NCI-H524 treated with DMSO at 0.1 percent for 48 hours (cell line): ENCODE measurements at regions not wholly inside any gene's neighbourhood (a gene's known extent, or its start where the extent isn't known, plus 50 kb on each side); places are given as distances from the start of the nearest gene placed in this dataset.

Source experiments
- DNase-seq: peaks from one replicate; lab custom pipeline; 2025; lab: John Stamatoyannopoulos, UW

DNA sequence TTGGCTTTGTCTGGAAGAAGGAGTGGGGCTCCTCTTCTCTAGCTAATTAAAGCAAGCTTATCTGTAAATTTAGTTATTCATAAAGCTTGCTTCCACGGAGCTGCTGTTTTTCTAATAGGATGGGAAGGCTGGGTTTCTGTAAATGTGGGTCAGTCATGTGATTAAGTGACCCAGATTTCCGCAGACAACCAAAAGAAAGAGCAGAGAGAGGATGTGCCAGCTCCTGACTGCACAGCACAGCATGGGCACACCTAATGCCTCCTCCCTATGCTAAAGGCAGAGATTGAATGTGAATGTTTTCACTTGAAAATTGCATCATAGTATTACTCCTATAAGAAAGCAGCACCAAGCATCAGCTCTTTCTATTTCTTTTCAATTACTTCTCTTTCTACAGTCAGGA, 160.2 kb downstream of the FAT3 start:
- DNase-seq: no peak

DNA sequence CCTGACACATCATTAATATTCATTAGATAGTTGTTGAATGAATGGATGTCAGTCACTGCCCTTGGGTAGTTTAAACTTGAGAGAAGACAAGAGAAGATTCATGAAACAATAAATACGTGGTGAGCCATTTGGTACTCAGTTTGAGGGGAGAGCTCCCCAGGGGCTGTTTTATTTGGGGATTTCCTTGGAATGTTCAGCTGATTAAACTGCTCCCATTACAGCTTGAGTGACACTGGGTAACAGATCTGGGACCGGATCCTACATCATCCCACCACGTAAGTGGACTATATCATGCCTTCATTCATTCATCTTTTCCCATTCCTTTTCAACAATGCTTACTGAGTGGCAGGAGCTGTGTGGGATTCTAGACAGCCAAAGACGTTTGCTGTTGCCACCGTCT, 162.0 kb downstream of the FAT3 start:
- DNase-seq: no peak

- no peak for DNase-seq
Observed at GRCh38 chr11:92387859-92388258, 163.2 kb downstream of the FAT3 start.

- no peak for DNase-seq
Observed at GRCh38 chr11:92388380-92388779, 163.8 kb downstream of the FAT3 start.

DNA sequence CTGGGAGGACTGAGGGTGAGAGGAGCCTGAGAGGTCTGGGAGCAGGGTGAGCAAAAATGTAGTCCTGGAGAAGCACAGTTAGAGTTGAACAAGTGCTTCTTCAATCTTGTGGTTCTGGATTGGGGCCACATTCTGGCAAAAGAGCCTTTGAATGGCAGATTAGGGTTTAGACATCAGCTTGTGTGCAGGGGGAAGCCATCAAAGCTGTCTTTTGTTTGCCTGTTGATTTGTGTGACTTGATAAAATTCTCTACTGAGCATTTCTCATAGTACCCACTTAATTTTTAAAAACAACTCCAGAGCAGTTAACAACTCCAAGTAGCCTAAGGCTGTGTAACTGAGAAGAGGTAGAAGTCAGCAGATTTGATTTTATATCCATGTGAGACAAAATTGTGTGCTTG, 166.2 kb downstream of the FAT3 start:
- DNase-seq: no peak

GRCh38 chr11:92391364-92391763, 166.7 kb downstream of the FAT3 start:
- no peak for DNase-seq

- no peak for DNase-seq
Observed at GRCh38 chr11:92391808-92392207, 167.2 kb downstream of the FAT3 start.

GRCh38 chr11:92393218-92393617, 168.6 kb downstream of the FAT3 start:
- DNase-seq: peak; percentile 93

- DNase-seq: no peak
Observed at GRCh38 chr11:92396133-92396532, 171.5 kb downstream of the FAT3 start.

- peak; percentile 20 for DNase-seq
Observed at GRCh38 chr11:92397221-92397755, 172.7 kb downstream of the FAT3 start.

DNA sequence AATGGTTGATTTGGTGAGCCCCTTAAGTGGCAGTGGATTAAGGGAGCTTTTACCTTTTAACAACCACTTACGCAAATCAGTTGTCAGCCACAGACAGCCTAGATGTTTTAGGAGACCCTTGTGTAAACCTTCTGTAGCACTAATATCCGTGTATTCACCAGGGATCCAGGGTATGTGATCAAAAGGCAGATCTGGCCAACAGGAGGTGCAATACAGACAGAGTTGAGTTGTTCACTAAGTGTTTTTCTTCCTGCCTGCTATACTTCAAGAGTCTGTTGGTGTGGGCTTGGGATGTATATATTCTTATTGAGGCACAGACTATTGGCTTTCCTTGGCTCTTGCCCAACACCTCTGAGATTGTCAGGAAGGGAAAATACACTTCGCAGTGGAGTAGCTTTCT, 175.1 kb downstream of the FAT3 start:
- peak; percentile 68 for DNase-seq

GRCh38 chr11:92401520-92401919, 176.9 kb downstream of the FAT3 start:
- no peak for DNase-seq

DNA sequence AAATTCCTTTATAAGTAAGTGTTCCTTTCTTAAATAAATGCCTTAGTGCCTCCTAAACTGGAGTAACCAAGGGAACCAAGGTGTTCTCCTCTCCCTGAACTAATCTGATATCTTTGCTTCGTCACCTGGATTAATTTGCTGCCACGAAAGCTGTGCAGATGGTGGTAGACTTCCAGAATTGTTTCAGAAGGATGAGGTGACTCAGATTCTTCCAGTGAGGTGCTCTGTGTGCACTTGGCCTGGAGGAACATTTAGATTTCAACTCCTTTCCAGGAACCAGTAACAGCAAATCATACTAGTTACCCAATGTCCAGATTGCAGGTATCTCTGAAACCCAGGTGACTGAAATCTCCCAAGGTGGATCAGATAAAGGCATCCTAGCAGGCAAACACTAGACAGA, 181.9 kb downstream of the FAT3 start:
- DNase-seq: no peak

GRCh38 chr11:92409355-92409754, 184.7 kb downstream of the FAT3 start:
- DNase-seq: no peak

DNA sequence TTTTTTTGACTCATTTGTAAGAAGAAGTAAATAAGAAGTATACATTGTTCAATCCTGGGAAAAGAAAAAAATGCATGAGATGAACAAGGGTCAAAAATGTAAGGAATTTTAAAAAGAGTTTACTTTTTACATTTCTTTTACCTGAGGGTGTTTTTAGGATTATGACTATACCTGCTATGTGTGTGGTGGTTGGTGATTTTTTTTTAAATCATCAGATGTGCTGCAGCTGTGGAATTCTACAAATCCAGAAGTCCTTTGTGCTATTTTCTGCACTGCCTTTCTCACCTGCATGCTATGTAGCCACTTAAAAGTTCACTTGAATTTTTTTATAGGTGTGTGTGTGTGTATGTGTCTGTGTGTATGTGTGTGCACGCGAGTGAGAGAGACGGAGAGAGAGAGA, 185.3 kb downstream of the FAT3 start:
- no peak for DNase-seq

DNA sequence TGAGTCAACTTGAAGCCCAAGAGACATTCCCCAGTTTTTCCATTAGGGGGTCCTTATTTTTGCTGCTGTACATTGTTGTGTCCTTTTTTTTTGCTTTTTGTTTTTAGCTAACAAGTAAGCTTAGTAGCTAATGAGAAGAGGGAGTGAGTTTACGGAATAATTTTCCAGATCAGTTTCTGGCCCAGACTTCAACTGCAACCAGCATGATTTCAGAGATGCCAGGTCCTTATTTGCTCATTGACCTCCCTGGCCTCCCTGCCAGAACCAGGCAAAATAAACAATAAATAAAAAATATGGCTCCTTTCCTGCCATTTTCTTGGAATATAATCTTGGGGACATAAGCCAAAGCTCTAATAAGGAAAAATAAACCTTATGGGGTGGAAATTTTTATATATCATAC, 185.9 kb downstream of the FAT3 start:
- DNase-seq: no peak

DNA sequence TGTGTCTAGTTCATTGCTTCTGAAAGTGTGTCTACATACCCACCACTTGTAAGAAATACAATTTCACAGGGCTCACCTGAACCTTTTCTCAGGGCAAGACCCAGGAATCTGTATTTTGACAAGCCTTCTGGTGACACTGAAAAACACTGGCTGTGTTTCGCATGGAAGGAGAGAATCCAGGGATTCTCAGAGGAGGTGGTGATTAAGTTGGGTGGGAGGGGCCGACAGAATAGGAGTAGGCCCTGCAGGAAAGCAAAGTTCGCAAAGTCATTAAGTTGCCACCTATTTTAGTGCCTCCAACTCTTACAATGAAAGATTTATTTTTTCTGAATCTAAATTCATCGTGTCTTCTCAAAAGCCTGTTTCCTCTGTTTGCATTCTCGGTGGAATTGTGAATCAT, 186.8 kb downstream of the FAT3 start:
- DNase-seq: no peak

DNA sequence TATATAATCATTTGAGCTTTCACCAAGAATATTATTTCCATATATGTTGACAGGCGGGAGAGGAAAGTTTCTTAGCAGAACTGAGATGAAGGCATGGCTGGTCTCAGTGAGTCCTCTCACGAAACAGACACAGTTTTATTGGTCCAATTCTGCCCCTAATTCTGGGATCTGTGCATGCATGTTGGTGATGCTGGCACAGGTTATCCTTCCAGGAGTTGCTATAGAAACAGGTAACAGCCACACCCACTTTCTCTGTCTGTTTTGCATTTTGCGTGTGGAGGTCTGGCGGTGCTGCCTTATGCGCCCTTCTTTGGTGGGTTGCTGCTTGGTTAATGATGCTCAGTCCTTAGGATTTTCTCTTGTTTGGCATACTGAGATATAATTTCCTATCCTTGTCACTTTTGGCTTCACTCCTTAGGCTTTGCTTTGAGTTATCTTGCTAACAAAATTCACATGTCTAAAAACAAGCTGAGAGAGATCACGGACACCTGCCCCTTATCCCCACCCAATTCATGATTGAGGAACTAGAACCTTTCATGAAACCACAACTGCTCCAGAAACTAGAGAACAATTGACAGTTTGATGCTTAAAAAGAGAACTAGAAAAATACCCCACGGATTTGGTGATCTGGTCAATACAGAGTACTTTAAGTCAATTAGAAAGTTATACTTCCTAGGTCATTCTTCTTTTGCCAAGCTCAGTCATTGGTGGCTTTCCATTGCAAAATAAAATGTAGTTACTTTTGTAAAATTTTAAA, 189.3 kb downstream of the FAT3 start:
- DNase-seq: no peak

DNA sequence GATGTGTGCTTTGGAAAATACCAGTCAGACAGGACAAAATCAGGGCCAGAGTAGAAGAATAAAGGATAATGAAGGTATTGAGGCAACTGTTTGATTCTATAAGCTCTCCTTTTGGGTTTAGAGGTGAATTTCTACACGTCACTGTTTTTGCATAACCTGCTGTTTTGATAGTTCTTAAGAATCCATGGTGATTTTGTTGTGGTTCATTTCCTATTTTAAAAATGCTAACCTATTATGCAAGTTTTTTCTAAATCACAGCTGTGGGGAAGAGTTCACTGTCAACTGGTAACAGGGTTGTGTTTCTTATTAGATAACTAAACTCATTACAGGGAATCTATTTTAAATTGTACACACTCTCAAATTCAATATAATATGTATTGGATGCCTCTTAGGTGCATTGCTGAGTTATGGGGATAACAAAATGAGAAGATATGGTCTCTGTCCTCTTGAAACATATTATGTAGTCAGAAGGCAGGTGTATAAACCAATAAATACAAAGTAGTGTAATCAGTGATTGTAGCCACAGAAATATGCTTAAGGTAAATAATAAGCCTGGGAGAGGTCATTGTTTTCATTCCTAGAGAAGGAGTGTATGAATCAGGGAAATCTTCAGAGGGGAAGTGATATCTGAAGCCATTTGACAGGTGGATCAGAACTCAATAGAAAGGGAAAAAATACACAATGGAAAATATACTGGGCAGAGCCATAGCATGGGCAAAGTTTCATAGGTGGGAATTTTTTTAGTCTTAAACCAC, 192.5 kb downstream of the FAT3 start:
- no peak for DNase-seq

DNA sequence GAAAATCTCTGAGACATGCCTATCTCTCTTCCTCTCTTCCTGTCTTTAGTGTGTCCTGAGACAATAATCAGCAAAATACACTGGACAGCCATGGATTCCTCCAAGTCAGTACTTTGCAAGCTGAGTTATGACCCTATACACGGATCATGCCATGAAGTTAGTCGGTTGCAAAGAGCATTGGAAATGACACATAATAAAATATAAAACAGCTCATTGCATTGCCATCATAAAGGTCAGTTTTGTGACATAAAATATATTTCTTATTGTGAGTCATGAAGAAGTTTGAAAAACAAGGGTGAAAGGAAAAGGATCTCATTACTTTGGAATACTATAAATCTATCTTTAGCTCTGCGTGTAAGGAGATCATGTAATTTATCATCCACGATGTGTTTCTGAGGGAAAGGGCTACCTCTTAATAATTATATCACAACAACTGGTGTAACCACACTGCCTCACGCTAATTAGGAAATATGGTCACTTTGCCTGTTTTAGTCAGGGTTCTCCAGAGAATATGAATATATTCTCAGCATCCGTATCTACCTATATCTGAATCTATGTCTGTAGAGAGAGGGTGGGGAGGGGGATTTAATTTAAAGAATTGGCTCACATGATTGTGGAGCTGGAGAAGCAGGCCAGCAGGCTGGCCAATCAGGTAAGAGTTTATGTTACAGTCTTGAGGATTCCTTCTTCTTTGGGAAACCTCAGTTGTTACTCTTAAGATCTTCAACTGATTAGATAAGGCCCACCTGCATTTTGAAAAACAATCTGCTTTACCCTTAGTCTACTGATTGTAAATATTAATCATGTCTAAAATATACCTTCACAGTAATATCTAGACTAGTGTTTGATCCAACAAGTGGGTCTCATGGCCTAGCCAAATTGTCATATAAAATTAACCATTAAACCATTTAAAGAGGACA, 198.8 kb downstream of the FAT3 start:
- DNase-seq: no peak

- no peak for DNase-seq
Observed at GRCh38 chr11:92424281-92424680, 199.7 kb downstream of the FAT3 start.

GRCh38 chr11:92425127-92425526, 200.5 kb downstream of the FAT3 start:
- DNase-seq: no peak
